ENCODE measurements at regions not wholly inside any gene's neighbourhood (a gene's known extent, or its start where the extent isn't known, plus 50 kb on each side); places are given as distances from the start of the nearest gene placed in this dataset.
"Not testable (repeated sequence)": the region's sequence is repeated elsewhere in the genome, so short reads cannot be mapped to it uniquely, and the experiment has no call there.

- DNase-seq (ENCODE audit: low read depth): not testable (repeated sequence)
These were observed 378.2 kb upstream of the CCDC54 start for GRCh38 chr3:106998841-106999682.

- DNase-seq (ENCODE audit: low read depth): no peak
These were observed 375.6 kb upstream of the CCDC54 start for GRCh38 chr3:107001635-107002034.

- not testable (repeated sequence) for DNase-seq (ENCODE audit: low read depth)
These were observed 371.9 kb upstream of the CCDC54 start for GRCh38 chr3:107005352-107005751.

GRCh38 chr3:107008213-107008612, 369.0 kb upstream of the CCDC54 start:
- DNase-seq (ENCODE audit: low read depth): no peak

GRCh38 chr3:107013641-107014040, 363.6 kb upstream of the CCDC54 start:
- no peak for DNase-seq (ENCODE audit: low read depth)

- no peak for DNase-seq (ENCODE audit: low read depth)
These were observed 352.6 kb upstream of the CCDC54 start for GRCh38 chr3:107024551-107025026.

GRCh38 chr3:107025961-107026360, 351.3 kb upstream of the CCDC54 start:
- DNase-seq (ENCODE audit: low read depth): no peak

- DNase-seq (ENCODE audit: low read depth): no peak
These were observed 349.2 kb upstream of the CCDC54 start for GRCh38 chr3:107028086-107028485.

- DNase-seq (ENCODE audit: low read depth): no peak
These were observed 348.6 kb upstream of the CCDC54 start for GRCh38 chr3:107028626-107029025.

- DNase-seq (ENCODE audit: low read depth): no peak
These were observed 345.1 kb upstream of the CCDC54 start for GRCh38 chr3:107032111-107032510.

GRCh38 chr3:107034142-107034541, 343.1 kb upstream of the CCDC54 start:
- no peak for DNase-seq (ENCODE audit: low read depth)

GRCh38 chr3:107035176-107035575, 342.1 kb upstream of the CCDC54 start:
- DNase-seq (ENCODE audit: low read depth): no peak

- DNase-seq (ENCODE audit: low read depth): no peak
These were observed 332.6 kb upstream of the CCDC54 start for GRCh38 chr3:107044677-107045076.

GRCh38 chr3:107045791-107046190, 331.4 kb upstream of the CCDC54 start:
- DNase-seq (ENCODE audit: low read depth): no peak

GRCh38 chr3:107055181-107055942, 321.9 kb upstream of the CCDC54 start:
- no peak for DNase-seq (ENCODE audit: low read depth)

GRCh38 chr3:107061466-107061865, 315.8 kb upstream of the CCDC54 start:
- DNase-seq (ENCODE audit: low read depth): no peak

- no peak for DNase-seq (ENCODE audit: low read depth)
These were observed 314.9 kb upstream of the CCDC54 start for GRCh38 chr3:107062310-107062709.

GRCh38 chr3:107062787-107063186, 314.5 kb upstream of the CCDC54 start:
- DNase-seq (ENCODE audit: low read depth): no peak

GRCh38 chr3:107063351-107063750, 313.9 kb upstream of the CCDC54 start:
- no peak for DNase-seq (ENCODE audit: low read depth)

GRCh38 chr3:107064405-107065060, 312.7 kb upstream of the CCDC54 start:
- peak; percentile 48 for DNase-seq (ENCODE audit: low read depth)

GRCh38 chr3:107065094-107065861, 312.0 kb upstream of the CCDC54 start:
- DNase-seq (ENCODE audit: low read depth): no peak

- no peak for DNase-seq (ENCODE audit: low read depth)
These were observed 309.8 kb upstream of the CCDC54 start for GRCh38 chr3:107067421-107067820.

Measured in non-pigmented ciliary epithelial cell (primary cell).